HepG2 (cell line): ENCODE measurements at regions not wholly inside any gene's neighbourhood (a gene's known extent, or its start where the extent isn't known, plus 50 kb on each side); places are given as distances from the start of the nearest gene placed in this dataset.

Source experiments
- ATAC-seq: fragments of 200-7000 bp; cut with Tn5 transposase; 3 replicates; pipeline ENCODE4 v1.9.1; 2020; ENCODE audit warnings: mild to moderate bottlenecking, moderate library complexity
- BruUV-seq: library from RNA; stranded (reverse); fragments of 400-500 nt; replicated peaks from 2 replicates; lab custom pipeline; 2021; lab: Mats Ljungman, UMichigan
- CTCF ChIA-PET: fragments of 300-600 bp; formaldehyde crosslinking; extraction: SDS; loops from one replicate; lab custom pipeline; 2021; ENCODE audit warnings: low total read pairs, inconsistent platforms, low intra/inter-chr PET ratio; lab: Yijun Ruan, JAX
- POLR2A ChIA-PET: fragments of 350-600 bp; sonication (Branson Sonifier 250); formaldehyde crosslinking; loops from one replicate; lab custom pipeline; 2020; ENCODE audit warnings: antibody characterized with exemption, inconsistent platforms; lab: Yijun Ruan, JAX
- DNase-seq: peaks from one replicate; pipeline ENCODE4 v3.0.0-alpha.2; 2015; ENCODE audit warnings: low spot score
- FAIRE-seq: peaks from 3 replicates; lab custom pipeline; 2011; peaks lifted over from hg19 to GRCh38; lab: Jason Lieb, UNC
- H2AFZ ChIP-seq: one replicate; pipeline ENCODE4 v1.6.1; 2011; ENCODE audit warnings: low read length, inconsistent platforms
- H3K27ac ChIP-seq: fragments of 300-600 bp; 3 replicates; pipeline ENCODE4 v1.8.0; 2011; ENCODE audit warnings: mixed run types, mild to moderate bottlenecking, mixed read lengths, low read length, inconsistent platforms; ENCODE audit not compliant: insufficient read depth; ENCODE audit errors: extremely low read length
- H3K27me3 ChIP-seq, 2 experiments: fragments of 200-600 bp in 1 of 2; 2 replicates in 1 of 2; 3 replicates in 1 of 2; pipeline versions ENCODE4 v1.6.0 to v1.8.0; 2011; ENCODE audit warnings: low read length in 2 of 2, mild to moderate bottlenecking in 2 of 2, moderate library complexity in 2 of 2, inconsistent platforms in 1 of 2; ENCODE audit not compliant: insufficient read depth in 2 of 2, control insufficient read depth in 1 of 2
- H3K36me3 ChIP-seq, 2 experiments: fragments of 200-600 bp in 1 of 2; replicated peaks in 1 of 2; 2 replicates in 1 of 2; 3 replicates in 1 of 2; pipeline versions ENCODE4 v1.5.1 to v1.8.0; 2011; ENCODE audit warnings: low read length in 2 of 2, inconsistent platforms in 1 of 2; ENCODE audit not compliant: insufficient read depth in 2 of 2, control insufficient read depth in 1 of 2
- H3K4me1 ChIP-seq: 2 replicates; pipeline ENCODE4 v1.5.1; 2012; ENCODE audit warnings: low read length, inconsistent platforms; ENCODE audit not compliant: insufficient read depth
- H3K4me2 ChIP-seq: 2 replicates; pipeline ENCODE4 v1.6.0; 2011; ENCODE audit warnings: low read depth, low read length, inconsistent platforms
- H3K4me3 ChIP-seq, 3 experiments: fragments of 200-600 bp in 1 of 3; sonication (generic), shearing (Covaris generic) in 1 of 3; replicated peaks in 1 of 3; 2 replicates each; pipeline ENCODE4 v1.5.1; 2011 to 2016; ENCODE audit warnings: low read length in 3 of 3, inconsistent platforms in 2 of 3, low read depth in 2 of 3, mild to moderate bottlenecking in 2 of 3, control low read depth in 1 of 3, mixed read lengths in 1 of 3; ENCODE audit not compliant: insufficient read depth in 1 of 3
- H3K79me2 ChIP-seq: one replicate; pipeline ENCODE4 v1.6.1; 2011; ENCODE audit warnings: low read length, inconsistent platforms; ENCODE audit not compliant: insufficient read depth
- H3K9ac ChIP-seq: 2 replicates; pipeline ENCODE4 v1.6.0; 2011; ENCODE audit warnings: mild to moderate bottlenecking, low read depth, low read length, inconsistent platforms; ENCODE audit not compliant: insufficient read depth
- H3K9me3 ChIP-seq: 2 replicates; pipeline ENCODE4 v1.5.1; 2012; ENCODE audit warnings: mild to moderate bottlenecking, low read length
- H4K20me1 ChIP-seq: 2 replicates; pipeline ENCODE4 v1.6.0; 2011; ENCODE audit warnings: inconsistent platforms, mild to moderate bottlenecking, low read length, moderate library complexity; ENCODE audit not compliant: insufficient read depth
- FOXM1 ChIP-seq: sonication (generic); formaldehyde crosslinking; IDR thresholded peaks from 2 replicates; pipeline ENCODE4 v1.5.0; 2020; ENCODE audit warnings: missing genetic modification reagents
- GTF2F1 ChIP-seq: fragments of 150-350 bp; IDR thresholded peaks from 2 replicates; pipeline ENCODE4 v1.6.1; 2014; ENCODE audit warnings: low read length
- IRF2 ChIP-seq: IDR thresholded peaks from 2 replicates; pipeline ENCODE4 v1.6.1; 2018; ENCODE audit warnings: missing genetic modification reagents, missing compliant biosample characterization
- NBN ChIP-seq: fragments of 450-650 bp; conservative IDR thresholded peaks from 2 replicates; pipeline ENCODE4 v1.6.1; 2017
- ZNF33B ChIP-seq: sonication (generic); formaldehyde crosslinking; IDR thresholded peaks from 2 replicates; pipeline ENCODE4 v1.5.1; 2020; ENCODE audit warnings: mild to moderate bottlenecking, missing genetic modification reagents
- ZNF543 ChIP-seq: sonication (generic); formaldehyde crosslinking; IDR thresholded peaks from 2 replicates; pipeline ENCODE4 v1.4.0; 2020; ENCODE audit warnings: mild to moderate bottlenecking, missing genetic modification reagents
- WGBS: methylation state at CpG from one replicate; pipeline ENCODE4 v1.1.6; 2017; ENCODE audit warnings: low lambda C conversion rate; 5-methylcytosine and 5-hydroxymethylcytosine counted together
- in situ Hi-C: cut with HindIII; loops from 2 replicates; pipeline ENCODE4 v1.10.0; 2017; ENCODE audit warnings: low pct_unique_long_range_greater_than_20kb; ENCODE audit not compliant: extremely low pct_ligation_motif_present
- intact Hi-C: fragments of 100-400 bp; cut with micrococcal nuclease; formaldehyde crosslinking; loops from one replicate; pipeline ENCODE4 v1.10.0; 2022; ENCODE audit not compliant: unreplicated experiment
- TF ChIP-seq, protein P1 (sequence below): sonication (generic); formaldehyde crosslinking; IDR thresholded peaks from 2 replicates; pipeline ENCODE4 v1.5.0; 2020; ENCODE audit warnings: missing genetic modification reagents, mild to moderate bottlenecking, borderline replicate concordance
- TF ChIP-seq, protein P2 (sequence below): sonication (generic); formaldehyde crosslinking; IDR thresholded peaks from 2 replicates; pipeline ENCODE4 v1.4.0; 2020; ENCODE audit warnings: missing genetic modification reagents, borderline replicate concordance
- TF ChIP-seq, protein P3 (sequence below): sonication (generic); formaldehyde crosslinking; IDR thresholded peaks from 2 replicates; pipeline ENCODE4 v1.4.0; 2020; ENCODE audit warnings: mild to moderate bottlenecking, missing genetic modification reagents
- TF ChIP-seq, protein P4 (sequence below): fragments of 450-650 bp; IDR thresholded peaks from 2 replicates; pipeline ENCODE4 v1.6.1; 2017; ENCODE audit warnings: mild to moderate bottlenecking

DNA sequence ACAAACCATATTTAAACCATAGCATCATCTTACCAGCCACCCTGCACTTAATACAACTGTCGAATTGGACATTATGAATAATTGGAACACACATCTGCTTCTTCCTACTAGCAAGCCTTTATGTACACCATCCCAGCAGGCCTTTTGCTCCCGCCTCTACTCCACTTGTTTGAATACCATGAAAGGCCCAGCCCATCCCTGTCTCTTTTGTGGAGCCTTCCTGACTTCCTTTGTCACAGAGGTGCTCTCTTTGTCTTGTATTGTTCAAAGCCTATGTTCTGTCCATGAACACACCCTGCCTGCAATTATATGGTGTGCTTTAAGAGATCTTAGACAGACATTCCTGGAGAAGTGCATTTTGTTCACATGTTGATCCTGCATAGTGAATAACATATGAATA, 465.7 kb downstream of the DIRAS2 start:
- H3K79me2 ChIP-seq: no peaks in the 10 kb centered on the region
- H3K4me1 ChIP-seq: no peaks in the 10 kb centered on the region
- FAIRE-seq (no peak), ATAC-seq (no peak), DNase-seq (no peak)
- H3K27me3 ChIP-seq: no peaks in the 10 kb centered on the region
- POLR2A ChIA-PET: no interaction called here
- H4K20me1 ChIP-seq: no peaks in the 10 kb centered on the region
- no peak overlapping the region for H3K27ac ChIP-seq
- WGBS: 0% methylated on average over 2 of the region's 2 CpGs
- CTCF ChIA-PET: no interaction called here
- no TSS peak for BruUV-seq
- no peak overlapping the region for H3K4me2 ChIP-seq
- H3K4me3 ChIP-seq: no peak overlapping the region
- no peak overlapping the region for H3K9ac ChIP-seq
- in situ Hi-C loops (no loop called here), intact Hi-C loops (no loop called here)
- no peaks in the 10 kb centered on the region for H3K9me3 ChIP-seq
- H3K36me3 ChIP-seq: no peaks in the 10 kb centered on the region
- TF ChIP-seq GTF2F1: no peak
- TF ChIP-seq ZNF33B (CRISPR knock-in tag): no peak
- TF ChIP-seq, protein P1, sequence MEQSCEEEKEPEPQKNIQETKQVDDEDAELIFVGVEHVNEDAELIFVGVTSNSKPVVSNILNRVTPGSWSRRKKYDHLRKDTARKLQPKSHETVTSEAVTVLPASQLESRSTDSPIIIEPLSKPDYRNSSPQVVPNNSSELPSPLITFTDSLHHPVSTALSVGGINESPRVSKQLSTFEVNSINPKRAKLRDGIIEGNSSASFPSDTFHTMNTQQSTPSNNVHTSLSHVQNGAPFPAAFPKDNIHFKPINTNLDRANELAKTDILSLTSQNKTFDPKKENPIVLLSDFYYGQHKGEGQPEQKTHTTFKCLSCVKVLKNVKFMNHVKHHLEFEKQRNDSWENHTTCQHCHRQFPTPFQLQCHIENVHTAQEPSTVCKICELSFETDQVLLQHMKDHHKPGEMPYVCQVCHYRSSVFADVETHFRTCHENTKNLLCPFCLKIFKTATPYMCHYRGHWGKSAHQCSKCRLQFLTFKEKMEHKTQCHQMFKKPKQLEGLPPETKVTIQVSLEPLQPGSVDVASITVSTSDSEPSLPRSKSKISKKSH (CRISPR knock-in tag): no peak
- TF ChIP-seq, protein P2, sequence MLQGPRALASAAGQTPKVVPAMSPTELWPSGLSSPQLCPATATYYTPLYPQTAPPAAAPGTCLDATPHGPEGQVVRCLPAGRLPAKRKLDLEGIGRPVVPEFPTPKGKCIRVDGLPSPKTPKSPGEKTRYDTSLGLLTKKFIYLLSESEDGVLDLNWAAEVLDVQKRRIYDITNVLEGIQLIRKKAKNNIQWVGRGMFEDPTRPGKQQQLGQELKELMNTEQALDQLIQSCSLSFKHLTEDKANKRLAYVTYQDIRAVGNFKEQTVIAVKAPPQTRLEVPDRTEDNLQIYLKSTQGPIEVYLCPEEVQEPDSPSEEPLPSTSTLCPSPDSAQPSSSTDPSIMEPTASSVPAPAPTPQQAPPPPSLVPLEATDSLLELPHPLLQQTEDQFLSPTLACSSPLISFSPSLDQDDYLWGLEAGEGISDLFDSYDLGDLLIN (CRISPR knock-in tag): no peak
- no peak for TF ChIP-seq NBN
- TF ChIP-seq, protein P3, sequence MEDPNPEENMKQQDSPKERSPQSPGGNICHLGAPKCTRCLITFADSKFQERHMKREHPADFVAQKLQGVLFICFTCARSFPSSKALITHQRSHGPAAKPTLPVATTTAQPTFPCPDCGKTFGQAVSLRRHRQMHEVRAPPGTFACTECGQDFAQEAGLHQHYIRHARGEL: no peak
- TF ChIP-seq FOXM1: no peak
- TF ChIP-seq ZNF543 (CRISPR knock-in tag): no peak
- TF ChIP-seq, protein P4, sequence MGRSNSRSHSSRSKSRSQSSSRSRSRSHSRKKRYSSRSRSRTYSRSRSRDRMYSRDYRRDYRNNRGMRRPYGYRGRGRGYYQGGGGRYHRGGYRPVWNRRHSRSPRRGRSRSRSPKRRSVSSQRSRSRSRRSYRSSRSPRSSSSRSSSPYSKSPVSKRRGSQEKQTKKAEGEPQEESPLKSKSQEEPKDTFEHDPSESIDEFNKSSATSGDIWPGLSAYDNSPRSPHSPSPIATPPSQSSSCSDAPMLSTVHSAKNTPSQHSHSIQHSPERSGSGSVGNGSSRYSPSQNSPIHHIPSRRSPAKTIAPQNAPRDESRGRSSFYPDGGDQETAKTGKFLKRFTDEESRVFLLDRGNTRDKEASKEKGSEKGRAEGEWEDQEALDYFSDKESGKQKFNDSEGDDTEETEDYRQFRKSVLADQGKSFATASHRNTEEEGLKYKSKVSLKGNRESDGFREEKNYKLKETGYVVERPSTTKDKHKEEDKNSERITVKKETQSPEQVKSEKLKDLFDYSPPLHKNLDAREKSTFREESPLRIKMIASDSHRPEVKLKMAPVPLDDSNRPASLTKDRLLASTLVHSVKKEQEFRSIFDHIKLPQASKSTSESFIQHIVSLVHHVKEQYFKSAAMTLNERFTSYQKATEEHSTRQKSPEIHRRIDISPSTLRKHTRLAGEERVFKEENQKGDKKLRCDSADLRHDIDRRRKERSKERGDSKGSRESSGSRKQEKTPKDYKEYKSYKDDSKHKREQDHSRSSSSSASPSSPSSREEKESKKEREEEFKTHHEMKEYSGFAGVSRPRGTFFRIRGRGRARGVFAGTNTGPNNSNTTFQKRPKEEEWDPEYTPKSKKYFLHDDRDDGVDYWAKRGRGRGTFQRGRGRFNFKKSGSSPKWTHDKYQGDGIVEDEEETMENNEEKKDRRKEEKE: no peak
- no peak for TF ChIP-seq IRF2 (CRISPR knock-in tag)
- no peak overlapping the region for H2AFZ ChIP-seq
